MM.1S (cell line): ENCODE measurements at regions not wholly inside any gene's neighbourhood (a gene's known extent, or its start where the extent isn't known, plus 50 kb on each side); places are given as distances from the start of the nearest gene placed in this dataset.

Source experiments
- DNase-seq: peaks from one replicate; pipeline ENCODE4 v3.0.0-alpha.2; 2015
- H2AFZ ChIP-seq: fragments of 300-600 bp; sonication (generic); 2 replicates; pipeline ENCODE4 v1.6.0; 2016; ENCODE audit warnings: antibody characterized with exemption, low read length
- H3F3A ChIP-seq: fragments of 300-600 bp; sonication (generic); 2 replicates; pipeline ENCODE4 v1.6.1; 2016; ENCODE audit warnings: mild to moderate bottlenecking, antibody characterized with exemption, low read length, moderate library complexity, mixed read lengths; ENCODE audit not compliant: insufficient read depth
- H3K27ac ChIP-seq: fragments of 300-600 bp; sonication (generic); 2 replicates; pipeline ENCODE4 v1.5.1; 2016; ENCODE audit warnings: mild to moderate bottlenecking, low read length
- H3K27me3 ChIP-seq: fragments of 300-600 bp; sonication (generic); replicated peaks from 2 replicates; pipeline ENCODE4 v1.6.0; 2016; ENCODE audit warnings: low read length; ENCODE audit not compliant: insufficient read depth
- H3K36me3 ChIP-seq: fragments of 300-600 bp; sonication (generic); replicated peaks from 2 replicates; pipeline ENCODE4 v1.6.1; 2016; ENCODE audit warnings: mild to moderate bottlenecking, low read length, mixed read lengths; ENCODE audit not compliant: insufficient read depth
- H3K4me1 ChIP-seq: fragments of 300-600 bp; sonication (generic); 2 replicates; pipeline ENCODE4 v1.6.1; 2016; ENCODE audit warnings: low read length, mixed read lengths
- H3K4me2 ChIP-seq: fragments of 300-600 bp; sonication (generic); 2 replicates; pipeline ENCODE4 v1.6.0; 2016; ENCODE audit warnings: low read depth, low read length
- H3K4me3 ChIP-seq: fragments of 300-600 bp; sonication (generic); 2 replicates; pipeline ENCODE4 v1.5.1; 2016; ENCODE audit warnings: low read length, mixed read lengths
- H3K79me2 ChIP-seq: fragments of 300-600 bp; sonication (generic); 2 replicates; pipeline ENCODE4 v1.6.1; 2016; ENCODE audit warnings: mixed run types, low read length, mixed read lengths
- H3K9ac ChIP-seq: fragments of 300-600 bp; sonication (generic); 2 replicates; pipeline ENCODE4 v1.6.1; 2016; ENCODE audit warnings: low read length, mixed read lengths
- H3K9me2 ChIP-seq: fragments of 300-600 bp; sonication (generic); replicated peaks from 2 replicates; pipeline ENCODE4 v1.6.1; 2016; ENCODE audit warnings: mild to moderate bottlenecking, low read length, mixed read lengths; ENCODE audit not compliant: insufficient read depth
- H3K9me3 ChIP-seq: fragments of 300-600 bp; sonication (generic); replicated peaks from 2 replicates; pipeline ENCODE4 v1.6.1; 2016; ENCODE audit warnings: mild to moderate bottlenecking, low read length, mixed read lengths; ENCODE audit not compliant: insufficient read depth
- H4K20me1 ChIP-seq: fragments of 300-600 bp; sonication (generic); 2 replicates; pipeline ENCODE4 v1.6.1; 2016; ENCODE audit warnings: mild to moderate bottlenecking, low read length, moderate library complexity, mixed read lengths; ENCODE audit not compliant: insufficient read depth
- EZH2 ChIP-seq: fragments of 300-600 bp; sonication (generic); optimal IDR thresholded peaks from 2 replicates; pipeline ENCODE3; 2017; ENCODE audit warnings: low read depth, mild to moderate bottlenecking, antibody characterized with exemption, low read length, mixed read lengths
- EZH2phosphoT487 ChIP-seq: fragments of 300-600 bp; sonication (generic); IDR thresholded peaks from 2 replicates; pipeline ENCODE4 v1.6.1; 2018; ENCODE audit warnings: antibody characterized with exemption, low read length
- TF ChIP-seq, protein P1 (sequence below): fragments of 300-600 bp; sonication (generic); IDR thresholded peaks from 2 replicates; pipeline ENCODE4 v1.5.1; 2016; ENCODE audit warnings: antibody characterized with exemption, low read length, mixed read lengths

DNA sequence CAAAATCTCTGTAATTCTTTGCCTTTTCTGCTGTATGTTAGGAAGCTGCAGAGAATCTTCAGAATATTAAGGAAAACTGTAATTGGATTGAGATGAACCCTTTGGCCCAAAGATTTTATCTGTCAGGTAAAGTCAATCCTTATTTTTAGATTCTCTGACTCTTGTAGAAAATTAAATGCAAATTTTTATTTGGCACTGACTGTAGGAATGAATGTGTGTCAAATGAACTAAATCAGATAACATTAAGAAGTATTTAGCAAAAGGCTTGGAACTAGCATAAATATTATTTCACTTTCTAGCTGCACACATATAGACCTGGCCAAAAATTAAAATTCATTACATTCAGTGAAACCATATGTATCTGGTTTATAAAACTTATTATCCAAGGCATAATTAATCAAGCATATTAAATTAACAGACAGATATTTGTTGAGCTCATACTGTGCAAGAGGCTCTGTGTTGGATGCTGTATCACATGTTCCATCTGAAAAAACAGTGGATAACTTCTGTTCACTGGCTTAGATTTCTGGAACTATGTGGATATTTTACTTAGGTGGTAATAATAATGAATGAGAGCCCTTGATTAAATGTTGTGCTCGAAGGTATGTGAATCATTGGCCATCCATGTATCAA is 124.8 kb downstream of the HDGFL1 start:
- no peak for DNase-seq
- no peaks in the 10 kb centered on the region for H3F3A ChIP-seq
- TF ChIP-seq, protein P1, sequence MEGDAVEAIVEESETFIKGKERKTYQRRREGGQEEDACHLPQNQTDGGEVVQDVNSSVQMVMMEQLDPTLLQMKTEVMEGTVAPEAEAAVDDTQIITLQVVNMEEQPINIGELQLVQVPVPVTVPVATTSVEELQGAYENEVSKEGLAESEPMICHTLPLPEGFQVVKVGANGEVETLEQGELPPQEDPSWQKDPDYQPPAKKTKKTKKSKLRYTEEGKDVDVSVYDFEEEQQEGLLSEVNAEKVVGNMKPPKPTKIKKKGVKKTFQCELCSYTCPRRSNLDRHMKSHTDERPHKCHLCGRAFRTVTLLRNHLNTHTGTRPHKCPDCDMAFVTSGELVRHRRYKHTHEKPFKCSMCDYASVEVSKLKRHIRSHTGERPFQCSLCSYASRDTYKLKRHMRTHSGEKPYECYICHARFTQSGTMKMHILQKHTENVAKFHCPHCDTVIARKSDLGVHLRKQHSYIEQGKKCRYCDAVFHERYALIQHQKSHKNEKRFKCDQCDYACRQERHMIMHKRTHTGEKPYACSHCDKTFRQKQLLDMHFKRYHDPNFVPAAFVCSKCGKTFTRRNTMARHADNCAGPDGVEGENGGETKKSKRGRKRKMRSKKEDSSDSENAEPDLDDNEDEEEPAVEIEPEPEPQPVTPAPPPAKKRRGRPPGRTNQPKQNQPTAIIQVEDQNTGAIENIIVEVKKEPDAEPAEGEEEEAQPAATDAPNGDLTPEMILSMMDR, result no peak
- TF ChIP-seq EZH2 (no peak), EZH2phosphoT487 (no peak)

DNA sequence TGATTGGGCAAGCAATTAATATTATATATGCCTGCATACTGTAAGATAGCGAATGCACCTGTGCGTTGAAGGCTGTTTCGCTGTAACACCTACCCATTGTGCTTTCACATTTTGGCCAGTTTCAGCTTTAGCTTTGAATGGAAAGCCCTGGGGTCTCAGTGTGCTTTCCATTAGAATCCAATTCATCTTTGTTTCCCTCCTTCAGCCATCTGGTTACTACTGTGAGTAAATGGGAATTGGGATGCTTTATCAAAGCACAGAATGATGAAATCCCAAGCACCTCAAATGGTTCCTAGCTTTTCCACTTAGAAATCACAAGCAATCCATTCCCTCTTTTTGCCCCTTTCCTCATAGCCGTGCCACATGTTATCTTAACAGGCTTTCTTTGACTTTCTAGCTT is 127.1 kb downstream of the HDGFL1 start:
- Histone ChIP-seq H3K4me1 (no peaks in the 10 kb centered on the region), H3K27me3 (no peaks in the 10 kb centered on the region), H3K79me2 (no peaks in the 10 kb centered on the region), H4K20me1 (no peaks in the 10 kb centered on the region), H3K36me3 (no peaks in the 10 kb centered on the region), H3K27ac (no peak overlapping the region), H3K9me3 (no peaks in the 10 kb centered on the region), H3K4me3 (no peak overlapping the region), H3K4me2 (no peak overlapping the region), H3F3A (no peaks in the 10 kb centered on the region), H3K9me2 (no peaks in the 10 kb centered on the region), H2AFZ (no peak overlapping the region), H3K9ac (no peak overlapping the region)
- TF ChIP-seq, protein P1, result no peak
- TF ChIP-seq EZH2 (no peak), EZH2phosphoT487 (no peak)
- no peak for DNase-seq

More for the DNA sequence above, 124.8 kb downstream of the HDGFL1 start:
- Histone ChIP-seq H3K9me2 (no peaks in the 10 kb centered on the region), H4K20me1 (no peaks in the 10 kb centered on the region), H2AFZ (no peak overlapping the region), H3K9me3 (no peaks in the 10 kb centered on the region), H3K4me1 (no peaks in the 10 kb centered on the region), H3K36me3 (no peaks in the 10 kb centered on the region), H3K9ac (no peak overlapping the region), H3K79me2 (no peaks in the 10 kb centered on the region), H3K4me2 (no peak overlapping the region), H3K27ac (no peak overlapping the region), H3K4me3 (no peak overlapping the region), H3K27me3 (no peaks in the 10 kb centered on the region)

DNA sequence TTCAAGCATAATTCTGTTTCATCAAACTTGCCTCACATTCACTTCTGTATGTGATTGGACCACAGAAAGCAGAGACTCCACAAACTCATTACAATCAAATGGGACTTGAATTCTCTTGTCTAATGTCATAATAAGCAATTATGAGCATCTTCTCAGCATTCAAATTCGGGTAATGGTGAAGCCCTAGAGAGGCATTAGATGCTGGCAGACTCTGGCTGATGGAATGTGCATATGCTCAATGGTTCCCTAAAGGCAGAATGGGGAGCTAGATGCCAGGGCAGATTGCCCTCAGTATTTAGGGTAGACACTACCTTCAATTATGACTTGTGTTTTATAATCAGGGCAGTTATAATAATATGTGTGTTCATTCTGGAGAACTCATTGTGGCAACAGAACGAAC is 127.9 kb downstream of the HDGFL1 start:
- no peaks in the 10 kb centered on the region for H3K9me3 ChIP-seq
- no peaks in the 10 kb centered on the region for H4K20me1 ChIP-seq
- H3K9ac ChIP-seq, result no peak overlapping the region
- no peak for DNase-seq
- no peaks in the 10 kb centered on the region for H3K9me2 ChIP-seq
- no peaks in the 10 kb centered on the region for H3K79me2 ChIP-seq
- no peaks in the 10 kb centered on the region for H3K4me1 ChIP-seq
- H3K27me3 ChIP-seq, result no peaks in the 10 kb centered on the region
- H3K27ac ChIP-seq, result no peak overlapping the region
- no peak overlapping the region for H2AFZ ChIP-seq
- H3K4me2 ChIP-seq, result no peak overlapping the region
- no peak overlapping the region for H3K4me3 ChIP-seq
- no peaks in the 10 kb centered on the region for H3F3A ChIP-seq
- no peaks in the 10 kb centered on the region for H3K36me3 ChIP-seq
- TF ChIP-seq EZH2phosphoT487 (no peak), EZH2 (no peak)
- TF ChIP-seq, protein P1, result no peak
